Ovary (tissue), 7 donors: ENCODE measurements at regions not wholly inside any gene's neighbourhood (a gene's known extent, or its start where the extent isn't known, plus 50 kb on each side); places are given as distances from the start of the nearest gene placed in this dataset.

Experiments used
- DNase-seq, 5 donors: peaks; one replicate each; pipeline ENCODE4 v3.0.0-alpha.2; 2019 to 2020
- H3K27ac ChIP-seq, 2 donors: fragments of 200-600 bp; one replicate each; pipeline versions ENCODE4 v1.5.1 to v1.8.0; 2019 to 2022
- H3K27me3 ChIP-seq: fragments of 200-600 bp; one replicate; pipeline ENCODE4 v1.8.0; 2022
- H3K36me3 ChIP-seq: fragments of 200-600 bp; sonication (generic); one replicate; pipeline ENCODE4 v1.5.1; 2019
- H3K4me1 ChIP-seq: one replicate; pipeline ENCODE4 v1.8.1; 2013; ENCODE audit warnings: mild to moderate bottlenecking, moderate library complexity; ENCODE audit not compliant: insufficient read depth
- H3K4me3 ChIP-seq: fragments of 200-600 bp; sonication (generic); one replicate; pipeline ENCODE4 v1.5.1; 2017
- H3K9me3 ChIP-seq, 2 donors: fragments of 200-600 bp in 1 of 2; sonication (generic) in 1 of 2; one replicate each; pipeline versions ENCODE4 v1.5.1 to v1.8.1; 2013 to 2019; ENCODE audit warnings: mild to moderate bottlenecking in 1 of 2, moderate library complexity in 1 of 2
- EP300 ChIP-seq: sonication (generic); formaldehyde crosslinking; IDR thresholded peaks from one replicate; pipeline ENCODE4 v1.6.1; 2017; ENCODE audit warnings: antibody characterized with exemption
- POLR2A ChIP-seq: fragments of 450-650 bp; IDR thresholded peaks from one replicate; pipeline ENCODE4 v1.6.1; 2017; ENCODE audit warnings: antibody characterized with exemption, mild to moderate bottlenecking, moderate library complexity
- WGBS, 3 donors: extraction: QIAGEN DNeasy Blood & Tissue Kit in 1 of 3; methylation state at CpG; one replicate each; pipeline versions ENCODE4 v1.1.5 to v1.1.7; 2013 to 2017; 5-methylcytosine and 5-hydroxymethylcytosine counted together
- intact Hi-C, 4 donors: fragments of 100-400 bp; cut with DNase I; formaldehyde crosslinking; loops; one replicate each; pipeline versions ENCODE4 v1.11.0 to v1.15.1; 2022 to 2023
- TF ChIP-seq, protein P1 (sequence below), 3 donors: fragments of 450-650 bp in 2 of 3; fragments of 200-600 bp in 1 of 3; IDR thresholded peaks; one replicate each; pipeline versions ENCODE4 v1.5.1 to v1.8.0; 2016 to 2022; ENCODE audit warnings: antibody characterized with exemption in 3 of 3, mild to moderate bottlenecking in 1 of 3
- donor health status: DM: no; HTN: no; CAD: no; lungs with moderate emphysema.
- donor health status: DM: no; HTN: no; CAD: no.
- donor health status: Bipolar disorder and iron deficiency.
- donor health status: DM: no; HTN: no; CAD: no.
- donor health status: DM: yes; HTN: yes; CAD: no.

DNA sequence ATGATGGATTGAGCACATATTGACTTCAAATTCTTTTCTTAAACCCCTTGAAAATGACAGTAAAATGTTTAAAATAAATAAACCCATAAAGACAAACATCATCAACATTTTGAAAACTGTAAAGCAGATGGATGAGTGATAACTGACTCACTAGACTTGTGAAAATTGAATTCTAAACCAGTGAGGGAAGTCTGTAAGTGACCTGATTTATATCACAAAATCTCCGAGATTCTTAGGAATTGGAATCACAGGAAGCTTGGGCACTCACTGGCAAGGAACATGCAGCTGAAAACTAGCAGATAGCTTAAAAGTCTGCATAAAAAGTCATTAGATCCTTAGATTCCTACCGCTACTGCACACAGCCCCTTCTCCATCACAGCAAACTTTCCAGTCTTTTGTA is 51.3 kb upstream of the TSC22D1 start:
- Histone ChIP-seq H3K9me3 (no peaks in the 10 kb centered on the region), H3K27me3 (no peaks in the 10 kb centered on the region), H3K27ac (no peak overlapping the region), H3K4me1 (peaks cover 3% of the 10 kb centered on the region), H3K36me3 (no peaks in the 10 kb centered on the region), H3K4me3 (no peak overlapping the region)
- intact Hi-C loops, result no loop called here
- no peak for DNase-seq
- 85 to 89% (median 87%) methylated on average over 2 of the region's 2 CpGs for WGBS, 3 donors
- TF ChIP-seq EP300, result no peak
- TF ChIP-seq POLR2A, result no peak

- DNase-seq, result no peak
- Histone ChIP-seq H3K36me3 (no peaks in the 10 kb centered on the region), H3K9me3 (no peaks in the 10 kb centered on the region), H3K27me3 (no peaks in the 10 kb centered on the region), H3K27ac (no peak overlapping the region), H3K4me3 (no peak overlapping the region), H3K4me1 (peaks cover 3% of the 10 kb centered on the region)
- TF ChIP-seq, protein P1, sequence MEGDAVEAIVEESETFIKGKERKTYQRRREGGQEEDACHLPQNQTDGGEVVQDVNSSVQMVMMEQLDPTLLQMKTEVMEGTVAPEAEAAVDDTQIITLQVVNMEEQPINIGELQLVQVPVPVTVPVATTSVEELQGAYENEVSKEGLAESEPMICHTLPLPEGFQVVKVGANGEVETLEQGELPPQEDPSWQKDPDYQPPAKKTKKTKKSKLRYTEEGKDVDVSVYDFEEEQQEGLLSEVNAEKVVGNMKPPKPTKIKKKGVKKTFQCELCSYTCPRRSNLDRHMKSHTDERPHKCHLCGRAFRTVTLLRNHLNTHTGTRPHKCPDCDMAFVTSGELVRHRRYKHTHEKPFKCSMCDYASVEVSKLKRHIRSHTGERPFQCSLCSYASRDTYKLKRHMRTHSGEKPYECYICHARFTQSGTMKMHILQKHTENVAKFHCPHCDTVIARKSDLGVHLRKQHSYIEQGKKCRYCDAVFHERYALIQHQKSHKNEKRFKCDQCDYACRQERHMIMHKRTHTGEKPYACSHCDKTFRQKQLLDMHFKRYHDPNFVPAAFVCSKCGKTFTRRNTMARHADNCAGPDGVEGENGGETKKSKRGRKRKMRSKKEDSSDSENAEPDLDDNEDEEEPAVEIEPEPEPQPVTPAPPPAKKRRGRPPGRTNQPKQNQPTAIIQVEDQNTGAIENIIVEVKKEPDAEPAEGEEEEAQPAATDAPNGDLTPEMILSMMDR (IDR thresholded peaks at IDR 0.05), result no peak
- no peak for TF ChIP-seq POLR2A
- no peak for TF ChIP-seq EP300
- intact Hi-C loops, result no loop called here
- 85 to 88% (median 86%) methylated on average over 2 of the region's 2 CpGs for WGBS, 3 donors
Observed at GRCh38 chr13:44626176-44626575, 50.0 kb upstream of the TSC22D1 start.
